Neuronal stem cell (in vitro differentiated cells): ENCODE measurements at regions not wholly inside any gene's neighbourhood (a gene's known extent, or its start where the extent isn't known, plus 50 kb on each side); places are given as distances from the start of the nearest gene placed in this dataset.
A peak's percentile ranks its signal among the peaks of the same experiment; 100 is the strongest.

Source experiments
- DNase-seq: peaks from one replicate; pipeline ENCODE4 v3.0.0-alpha.2; 2013; ENCODE audit warnings: low spot score
- H2AFZ ChIP-seq: one replicate; pipeline ENCODE4 v1.6.1; 2013; ENCODE audit warnings: mild to moderate bottlenecking, low read length, inconsistent platforms
- H2AK5ac ChIP-seq: 2 replicates; pipeline ENCODE4 v1.6.1; 2013; ENCODE audit warnings: low read depth, mild to moderate bottlenecking, inconsistent platforms, low read length, moderate library complexity, mixed read lengths
- H2BK120ac ChIP-seq: 2 replicates; pipeline ENCODE4 v1.6.1; 2013; ENCODE audit warnings: low read depth, mild to moderate bottlenecking, inconsistent platforms, low read length, moderate library complexity, mixed read lengths
- H2BK12ac ChIP-seq: one replicate; pipeline ENCODE4 v1.6.1; 2013; ENCODE audit warnings: low read length, inconsistent platforms
- H2BK15ac ChIP-seq: 2 replicates; pipeline ENCODE4 v1.6.1; 2013; ENCODE audit warnings: mild to moderate bottlenecking, low read length, inconsistent platforms, mixed read lengths
- H2BK5ac ChIP-seq: one replicate; pipeline ENCODE4 v1.6.1; 2013; ENCODE audit warnings: inconsistent platforms, mild to moderate bottlenecking, low read length, moderate library complexity
- H3K14ac ChIP-seq: one replicate; pipeline ENCODE4 v1.6.1; 2013; ENCODE audit warnings: low read length, inconsistent platforms
- H3K18ac ChIP-seq: 2 replicates; pipeline ENCODE4 v1.6.1; 2013; ENCODE audit warnings: low read length, inconsistent platforms
- H3K23ac ChIP-seq: 2 replicates; pipeline ENCODE4 v1.6.1; 2013; ENCODE audit warnings: low read depth, mild to moderate bottlenecking, mixed read lengths, low read length, inconsistent platforms; ENCODE audit not compliant: poor library complexity
- H3K27ac ChIP-seq: replicated peaks from 3 replicates; pipeline ENCODE4 v1.5.1; 2013; ENCODE audit warnings: low read length, inconsistent platforms
- H3K27me3 ChIP-seq, 3 experiments: 2 replicates each; pipeline ENCODE4 v1.6.1; 2013; ENCODE audit warnings: low read length in 3 of 3, mild to moderate bottlenecking in 2 of 3, inconsistent platforms in 1 of 3, low read depth in 1 of 3, mixed read lengths in 1 of 3, moderate library complexity in 1 of 3; ENCODE audit not compliant: control insufficient read depth in 3 of 3, insufficient read depth in 3 of 3
- H3K36me3 ChIP-seq, 2 donors: replicated peaks in 1 of 2; 2 replicates each; pipeline ENCODE4 v1.6.1; 2013; ENCODE audit warnings: low read length in 2 of 2; ENCODE audit not compliant: control insufficient read depth in 2 of 2, insufficient read depth in 2 of 2
- H3K4ac ChIP-seq: 2 replicates; pipeline ENCODE4 v1.6.1; 2013; ENCODE audit warnings: inconsistent platforms, mild to moderate bottlenecking, low read length, moderate library complexity
- H3K4me1 ChIP-seq, 2 donors: 1 replicate in 1 of 2; 2 replicates in 1 of 2; pipeline ENCODE4 v1.6.1; 2013; ENCODE audit warnings: low read length in 2 of 2, low read depth in 1 of 2; ENCODE audit not compliant: control insufficient read depth in 2 of 2, insufficient read depth in 1 of 2
- H3K4me2 ChIP-seq: one replicate; pipeline ENCODE4 v1.6.1; 2013; ENCODE audit warnings: mild to moderate bottlenecking, low read length, inconsistent platforms; ENCODE audit not compliant: insufficient read depth, poor library complexity, severe bottlenecking
- H3K4me3 ChIP-seq, 2 donors: 2 replicates each; pipeline ENCODE4 v1.5.1; 2013; ENCODE audit warnings: low read length in 2 of 2, mild to moderate bottlenecking in 2 of 2, inconsistent platforms in 1 of 2, moderate library complexity in 1 of 2
- H3K79me1 ChIP-seq: one replicate; pipeline ENCODE4 v1.6.1; 2013; ENCODE audit warnings: low read depth, mild to moderate bottlenecking, inconsistent platforms, low read length, moderate library complexity
- H3K9ac ChIP-seq: one replicate; pipeline ENCODE4 v1.6.1; 2013; ENCODE audit warnings: mild to moderate bottlenecking, low read depth, low read length, inconsistent platforms; ENCODE audit not compliant: poor library complexity
- H3K9me3 ChIP-seq, 2 donors: replicated peaks in 1 of 2; 2 replicates each; pipeline versions ENCODE3 to v1.6.1; 2013; ENCODE audit warnings: low read length in 2 of 2, mild to moderate bottlenecking in 2 of 2, inconsistent platforms in 1 of 2, low read depth in 1 of 2, mixed read lengths in 1 of 2, moderate library complexity in 1 of 2; ENCODE audit not compliant: control insufficient read depth in 2 of 2, insufficient read depth in 1 of 2
- H4K8ac ChIP-seq: one replicate; pipeline ENCODE4 v1.6.1; 2013; ENCODE audit warnings: low read depth, mild to moderate bottlenecking, inconsistent platforms, low read length, moderate library complexity
- H4K91ac ChIP-seq: one replicate; pipeline ENCODE4 v1.6.1; 2013; ENCODE audit warnings: low read length, low read depth, mild to moderate bottlenecking, inconsistent platforms; ENCODE audit not compliant: poor library complexity
- WGBS, 2 donors: extraction: QIAGEN DNeasy Blood & Tissue Kit; methylation state at CpG; one replicate each; pipeline ENCODE4 v1.1.7; 2013; ENCODE audit warnings: missing lambda C conversion rate in 2 of 2, mixed read lengths in 1 of 2; ENCODE audit not compliant: insufficient read length in 2 of 2, insufficient replicate concordance in 1 of 2; ENCODE audit errors: extremely low coverage in 2 of 2; 5-methylcytosine and 5-hydroxymethylcytosine counted together

- Histone ChIP-seq H3K9ac (no peak overlapping the region), H3K27ac (no peak overlapping the region), H4K91ac (no peak overlapping the region), H3K79me1 (no peaks in the 10 kb centered on the region), H2BK120ac (no peak overlapping the region), H3K4me1 (no peaks in the 10 kb centered on the region), H3K9me3 (peaks cover 3 to 7% of the 10 kb centered on the region in 2 donors), H3K27me3 (no peaks in the 10 kb centered on the region), H4K8ac (no peak overlapping the region), H2BK5ac (no peak overlapping the region), H3K4ac (no peak overlapping the region), H2AK5ac (no peak overlapping the region), H3K36me3 (no peaks in the 10 kb centered on the region), H3K14ac (no peak overlapping the region), H3K18ac (no peak overlapping the region), H2BK12ac (no peak overlapping the region), H2AFZ (no peak overlapping the region), H3K4me3 (no peak overlapping the region), H3K4me2 (no peak overlapping the region), H2BK15ac (no peak overlapping the region), H3K23ac (no peak overlapping the region)
- no peak for DNase-seq
Measured at GRCh38 chr10:55203874-55204273, 402.8 kb upstream of the PCDH15 start.

DNA sequence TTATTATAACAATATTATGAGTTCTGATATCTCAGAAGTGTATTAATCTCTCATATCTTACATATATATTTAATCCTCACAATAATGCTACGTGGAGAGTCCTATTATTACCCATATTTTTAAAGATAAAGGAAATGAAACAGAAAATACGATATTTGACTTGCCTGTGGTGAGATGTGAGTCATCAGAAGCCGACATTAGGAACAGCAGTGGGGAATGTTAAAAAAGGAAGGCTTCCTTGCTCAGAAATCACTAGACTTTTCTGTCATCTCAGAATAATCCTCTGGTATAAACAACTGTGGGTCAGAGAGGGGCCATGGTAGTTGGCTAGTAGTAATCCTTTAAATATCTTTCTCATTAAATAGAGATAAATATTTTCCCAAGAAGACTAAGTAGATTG, 402.3 kb upstream of the PCDH15 start:
- no peaks in the 10 kb centered on the region for H3K27me3 ChIP-seq
- no peak overlapping the region for H3K23ac ChIP-seq
- H3K4ac ChIP-seq = no peak overlapping the region
- H2AFZ ChIP-seq = no peak overlapping the region
- no peak overlapping the region for H2BK12ac ChIP-seq
- no peak overlapping the region for H3K9ac ChIP-seq
- no peak overlapping the region for H3K18ac ChIP-seq
- H2BK120ac ChIP-seq = no peak overlapping the region
- no peak overlapping the region for H4K8ac ChIP-seq
- no peaks in the 10 kb centered on the region for H3K4me1 ChIP-seq
- no peak overlapping the region for H3K27ac ChIP-seq
- no CpG with 5 or more reads among the region's 3 CpGs for WGBS, 2 donors
- H3K36me3 ChIP-seq = no peaks in the 10 kb centered on the region
- no peaks in the 10 kb centered on the region for H3K79me1 ChIP-seq
- H4K91ac ChIP-seq = no peak overlapping the region
- H2AK5ac ChIP-seq = no peak overlapping the region
- H3K4me2 ChIP-seq = no peak overlapping the region
- no peak overlapping the region for H3K4me3 ChIP-seq
- H3K14ac ChIP-seq = no peak overlapping the region
- no peak for DNase-seq
- H3K9me3 ChIP-seq = peaks cover 3 to 7% of the 10 kb centered on the region in 2 donors
- no peak overlapping the region for H2BK15ac ChIP-seq
- H2BK5ac ChIP-seq = no peak overlapping the region

DNA sequence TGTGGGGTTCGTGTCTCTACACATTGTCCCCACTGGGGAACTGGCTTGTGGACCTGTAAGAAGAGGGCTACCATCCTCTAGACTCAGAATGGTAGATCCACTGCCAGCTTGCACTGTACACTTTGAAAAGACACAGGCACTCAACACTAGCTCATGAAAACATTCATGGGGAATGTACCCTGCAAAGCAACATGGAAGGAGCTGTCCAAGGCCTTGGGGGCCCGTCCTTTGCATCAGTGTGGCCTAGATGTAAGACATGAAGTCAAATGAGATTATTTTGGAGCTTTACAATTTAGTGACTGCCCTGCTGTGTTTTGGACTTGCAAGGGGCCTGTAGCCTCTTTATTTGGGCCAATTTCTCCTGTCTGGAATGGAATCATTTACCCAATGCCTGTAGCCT, 399.0 kb upstream of the PCDH15 start:
- Histone ChIP-seq H3K36me3 (no peaks in the 10 kb centered on the region), H3K14ac (no peak overlapping the region), H3K9ac (no peak overlapping the region), H2BK5ac (peak overlapping the region; percentile 5), H3K23ac (no peak overlapping the region), H3K4ac (no peak overlapping the region), H3K79me1 (no peaks in the 10 kb centered on the region), H2BK12ac (no peak overlapping the region), H4K91ac (no peak overlapping the region), H2BK15ac (no peak overlapping the region), H3K4me3 (no peak overlapping the region), H2AK5ac (peak overlapping the region; percentile 2), H3K18ac (no peak overlapping the region), H2AFZ (no peak overlapping the region), H3K4me1 (no peaks in the 10 kb centered on the region), H3K4me2 (no peak overlapping the region), H4K8ac (no peak overlapping the region), H3K27ac (no peak overlapping the region), H3K9me3 (peaks cover 3 to 7% of the 10 kb centered on the region in 2 donors), H2BK120ac (no peak overlapping the region), H3K27me3 (no peaks in the 10 kb centered on the region)
- no CpG with 5 or more reads among the region's 2 CpGs for WGBS, 2 donors
- no peak for DNase-seq

DNA sequence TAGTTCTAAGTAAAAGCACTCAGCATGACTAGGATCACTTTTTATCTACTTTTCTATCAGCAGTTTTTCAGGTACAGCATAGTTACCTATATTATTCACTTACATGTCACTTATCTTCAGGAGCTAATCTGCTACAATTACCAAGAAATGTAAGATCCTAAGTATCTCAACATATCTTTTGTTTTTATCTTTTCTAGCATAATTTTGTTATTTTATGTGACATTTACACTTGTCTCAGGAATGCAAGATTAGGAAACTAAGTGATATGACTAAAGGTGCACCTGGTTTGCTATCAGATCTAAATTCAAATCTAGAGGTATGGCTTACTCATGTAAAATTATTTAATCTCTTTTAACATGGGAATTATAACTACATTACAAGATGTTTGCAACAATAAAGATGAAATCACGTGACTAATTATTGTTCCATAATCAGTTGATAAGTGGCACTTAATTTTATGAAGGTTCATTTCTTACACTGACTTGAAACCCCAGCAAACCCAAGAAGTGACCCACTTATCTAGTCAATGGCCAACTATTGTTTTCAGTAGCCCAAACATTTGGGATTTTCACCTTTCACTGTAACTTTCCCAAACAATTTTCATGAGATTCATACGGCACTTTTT, 390.3 kb upstream of the PCDH15 start:
- no CpG with 5 or more reads among the region's 2 CpGs for WGBS, 2 donors
- H3K36me3 ChIP-seq = no peaks in the 10 kb centered on the region

More for the DNA sequence above, 390.3 kb upstream of the PCDH15 start:
- Histone ChIP-seq H3K14ac (no peak overlapping the region), H3K23ac (no peak overlapping the region), H3K27ac (no peak overlapping the region), H3K4ac (no peak overlapping the region), H3K9me3 (no peaks in the 10 kb centered on the region), H3K4me3 (no peak overlapping the region), H2BK15ac (no peak overlapping the region), H2AK5ac (no peak overlapping the region), H4K91ac (no peak overlapping the region), H3K4me2 (no peak overlapping the region), H2BK120ac (no peak overlapping the region), H2AFZ (no peak overlapping the region), H3K9ac (no peak overlapping the region), H2BK12ac (no peak overlapping the region), H2BK5ac (no peak overlapping the region), H3K27me3 (no peaks in the 10 kb centered on the region), H3K18ac (no peak overlapping the region), H3K79me1 (no peaks in the 10 kb centered on the region), H3K4me1 (no peaks in the 10 kb centered on the region), H4K8ac (no peak overlapping the region)
- no peak for DNase-seq
